H1 (cell line): ENCODE measurements at regions not wholly inside any gene's neighbourhood (a gene's known extent, or its start where the extent isn't known, plus 50 kb on each side); places are given as distances from the start of the nearest gene placed in this dataset.

Experiments used
- CTCF ChIP-seq, 3 experiments: IDR thresholded peaks; 1 replicate in 2 of 3; 2 replicates in 1 of 3; pipeline versions ENCODE4 v1.5.1 to v1.6.1; 2011; ENCODE audit warnings: low read length in 3 of 3, mild to moderate bottlenecking in 3 of 3, inconsistent platforms in 2 of 3, low read depth in 1 of 3, moderate library complexity in 1 of 3; ENCODE audit not compliant: insufficient read depth in 1 of 3; ENCODE audit errors: control extremely low read depth in 1 of 3
- NRF1 ChIP-seq: IDR thresholded peaks from 2 replicates; pipeline ENCODE4 v1.6.1; 2011; ENCODE audit warnings: mild to moderate bottlenecking, low read depth, low read length, improper control_type of control experiment
- POLR2A ChIP-seq, 2 experiments: IDR thresholded peaks; 1 replicate in 1 of 2; 2 replicates in 1 of 2; pipeline ENCODE4 v1.6.1; 2011; ENCODE audit warnings: low read depth in 2 of 2, low read length in 2 of 2, mild to moderate bottlenecking in 2 of 2; ENCODE audit errors: control extremely low read depth in 1 of 2
- SIX5 ChIP-seq: IDR thresholded peaks from 2 replicates; pipeline ENCODE4 v1.6.1; 2011; ENCODE audit warnings: mild to moderate bottlenecking, low read depth, low read length

GRCh38 chr4:134905061-134905460, 703.5 kb upstream of the PABPC4L start:
- TF ChIP-seq NRF1 (no peak), CTCF (IDR thresholded peaks at IDR 0.05; ENCODE audit: control extremely low read depth in 1 of 3, insufficient read depth in 1 of 3, low read depth in 1 of 3, low read length in 3 of 3) (peak in 2 of 3 experiments; percentile 13 to 21; a peak in 2 of 4 replicates), POLR2A (IDR thresholded peaks at IDR 0.05; ENCODE audit: control extremely low read depth in 1 of 2, low read depth in 2 of 2, low read length in 2 of 2) (no peak), SIX5 (no peak)
